ENCODE measurements at regions not wholly inside any gene's neighbourhood (a gene's known extent, or its start where the extent isn't known, plus 50 kb on each side); places are given as distances from the start of the nearest gene placed in this dataset.

- no peak for DNase-seq (ENCODE audit: low read depth in 1 of 2, low spot score in 1 of 2)
These were observed 248.6 kb upstream of the PLET1 start for GRCh38 chr11:112509300-112509699.

GRCh38 chr11:112511271-112511670, 250.6 kb upstream of the PLET1 start:
- DNase-seq (ENCODE audit: low read depth in 1 of 2, low spot score in 1 of 2), result no peak

- no peak for DNase-seq (ENCODE audit: low read depth in 1 of 2, low spot score in 1 of 2)
These were observed 251.3 kb upstream of the PLET1 start for GRCh38 chr11:112511911-112512310.

GRCh38 chr11:112513417-112513816, 252.8 kb upstream of the PLET1 start:
- no peak for DNase-seq (ENCODE audit: low read depth in 1 of 2, low spot score in 1 of 2)

- no peak for DNase-seq (ENCODE audit: low read depth in 1 of 2, low spot score in 1 of 2)
These were observed 253.5 kb upstream of the PLET1 start for GRCh38 chr11:112514011-112514740.

GRCh38 chr11:112516261-112516660, 255.6 kb upstream of the PLET1 start:
- no peak for DNase-seq (ENCODE audit: low read depth in 1 of 2, low spot score in 1 of 2)

- DNase-seq (ENCODE audit: low read depth in 1 of 2, low spot score in 1 of 2), result no peak
These were observed 256.1 kb upstream of the PLET1 start for GRCh38 chr11:112516755-112517154.

- no peak for DNase-seq (ENCODE audit: low read depth in 1 of 2, low spot score in 1 of 2)
These were observed 257.7 kb upstream of the PLET1 start for GRCh38 chr11:112518371-112518770.

- DNase-seq (ENCODE audit: low read depth in 1 of 2, low spot score in 1 of 2), result no peak
These were observed 259.1 kb upstream of the PLET1 start for GRCh38 chr11:112519751-112520150.

GRCh38 chr11:112520354-112520753, 259.7 kb upstream of the PLET1 start:
- DNase-seq (ENCODE audit: low read depth in 1 of 2, low spot score in 1 of 2), result no peak

GRCh38 chr11:112522536-112522935, 261.9 kb upstream of the PLET1 start:
- no peak for DNase-seq (ENCODE audit: low read depth in 1 of 2, low spot score in 1 of 2)

GRCh38 chr11:112523031-112523430, 262.4 kb upstream of the PLET1 start:
- DNase-seq (ENCODE audit: low read depth in 1 of 2, low spot score in 1 of 2), result no peak

- no peak for DNase-seq (ENCODE audit: low read depth in 1 of 2, low spot score in 1 of 2)
These were observed 262.8 kb upstream of the PLET1 start for GRCh38 chr11:112523477-112523876.

GRCh38 chr11:112523951-112524350, 263.3 kb upstream of the PLET1 start:
- no peak for DNase-seq (ENCODE audit: low read depth in 1 of 2, low spot score in 1 of 2)

GRCh38 chr11:112524798-112525197, 264.1 kb upstream of the PLET1 start:
- DNase-seq (ENCODE audit: low read depth in 1 of 2, low spot score in 1 of 2), result no peak

- DNase-seq (ENCODE audit: low read depth in 1 of 2, low spot score in 1 of 2), result no peak
These were observed 264.6 kb upstream of the PLET1 start for GRCh38 chr11:112525270-112525669.

- DNase-seq (ENCODE audit: low read depth in 1 of 2, low spot score in 1 of 2), result no peak
These were observed 265.4 kb upstream of the PLET1 start for GRCh38 chr11:112525844-112526590.

GRCh38 chr11:112526699-112527416, 266.2 kb upstream of the PLET1 start:
- no peak for DNase-seq (ENCODE audit: low read depth in 1 of 2, low spot score in 1 of 2)

- no peak for DNase-seq (ENCODE audit: low read depth in 1 of 2, low spot score in 1 of 2)
These were observed 268.4 kb upstream of the PLET1 start for GRCh38 chr11:112529071-112529470.

- no peak for DNase-seq (ENCODE audit: low read depth in 1 of 2, low spot score in 1 of 2)
These were observed 271.8 kb upstream of the PLET1 start for GRCh38 chr11:112532506-112532905.

- no peak for DNase-seq (ENCODE audit: low read depth in 1 of 2, low spot score in 1 of 2)
These were observed 273.0 kb upstream of the PLET1 start for GRCh38 chr11:112533682-112534081.

- no peak for DNase-seq (ENCODE audit: low read depth in 1 of 2, low spot score in 1 of 2)
These were observed 273.5 kb upstream of the PLET1 start for GRCh38 chr11:112534208-112534607.
